ENCODE measurements at regions not wholly inside any gene's neighbourhood (a gene's known extent, or its start where the extent isn't known, plus 50 kb on each side); places are given as distances from the start of the nearest gene placed in this dataset.

GRCh38 chr4:24742335-24742734 is 53.0 kb upstream of the SOD3 start:
- TF ChIP-seq CTCF (conservative IDR thresholded peaks at IDR 0.05; ENCODE audit: low read depth, low read length) (no peak), EZH2 (IDR thresholded peaks at IDR 0.05; ENCODE audit: low read length, unreplicated experiment) (no peak)

All from PC-3 (cell line).